HG03342 (cell line): ENCODE measurements at regions not wholly inside any gene's neighbourhood (a gene's known extent, or its start where the extent isn't known, plus 50 kb on each side); places are given as distances from the start of the nearest gene placed in this dataset.

Experiments used
- ATAC-seq: cut with Tn5 transposase; IDR thresholded peaks from one replicate; pipeline ENCODE4 v1.9.1; 2021; ENCODE audit warnings: mild to moderate bottlenecking, moderate library complexity; ENCODE audit not compliant: unreplicated experiment

DNA sequence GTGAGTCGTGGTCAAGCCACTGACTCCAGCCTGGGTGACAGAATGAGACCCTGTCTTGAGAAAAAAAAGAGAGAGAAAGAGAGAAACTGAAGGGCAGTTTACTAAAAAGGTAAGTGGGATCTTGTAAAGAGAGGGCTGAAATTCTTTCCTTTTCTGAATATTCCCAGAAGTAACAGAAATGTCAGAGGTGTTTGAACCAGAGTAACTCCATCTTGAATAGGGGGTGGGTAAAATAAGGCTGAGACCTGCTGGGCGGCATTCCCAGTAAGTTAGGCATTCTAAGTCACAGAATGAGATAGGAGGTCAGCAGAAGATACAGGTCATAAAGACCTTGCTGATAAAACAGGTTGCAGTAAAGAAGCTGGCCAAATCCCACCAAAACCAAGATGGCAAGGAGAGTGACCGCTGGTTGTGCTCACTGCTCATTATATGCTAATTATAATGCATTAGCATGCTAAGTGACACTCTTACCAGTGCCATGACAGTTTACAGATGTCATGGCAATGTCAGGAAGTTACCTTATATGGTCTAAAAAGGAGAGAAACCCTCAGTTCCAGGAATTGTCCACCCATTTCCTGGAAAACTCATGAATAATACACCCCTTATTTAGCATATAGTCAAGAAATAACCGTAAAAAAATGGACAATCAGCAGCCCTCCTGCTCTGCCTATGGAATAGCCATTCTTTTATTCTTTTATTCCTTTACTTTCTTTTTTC, 1334.3 kb upstream of the ZEB2 start:
- ATAC-seq = no peak

DNA sequence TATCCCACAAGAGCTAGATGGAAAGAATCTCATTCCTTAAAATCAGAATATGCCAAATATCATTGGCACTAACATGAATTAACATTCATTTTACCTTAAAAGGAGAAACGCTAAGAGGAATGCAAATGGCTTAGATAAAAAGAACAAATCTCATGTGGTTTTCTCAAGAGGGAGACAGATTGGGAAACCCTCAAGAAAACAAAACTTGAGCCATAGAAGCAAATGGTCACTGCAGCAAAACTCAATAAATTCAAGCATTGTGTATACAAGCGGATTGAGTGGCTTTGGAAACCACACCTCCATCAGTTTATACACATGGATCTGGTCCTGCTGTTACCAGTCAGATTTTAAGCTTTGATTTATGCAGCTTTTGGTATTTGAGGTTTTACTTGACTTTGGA, 1331.8 kb upstream of the ZEB2 start:
- ATAC-seq = no peak

GRCh38 chr2:145849466-145849865, 1329.5 kb upstream of the ZEB2 start:
- no peak for ATAC-seq

DNA sequence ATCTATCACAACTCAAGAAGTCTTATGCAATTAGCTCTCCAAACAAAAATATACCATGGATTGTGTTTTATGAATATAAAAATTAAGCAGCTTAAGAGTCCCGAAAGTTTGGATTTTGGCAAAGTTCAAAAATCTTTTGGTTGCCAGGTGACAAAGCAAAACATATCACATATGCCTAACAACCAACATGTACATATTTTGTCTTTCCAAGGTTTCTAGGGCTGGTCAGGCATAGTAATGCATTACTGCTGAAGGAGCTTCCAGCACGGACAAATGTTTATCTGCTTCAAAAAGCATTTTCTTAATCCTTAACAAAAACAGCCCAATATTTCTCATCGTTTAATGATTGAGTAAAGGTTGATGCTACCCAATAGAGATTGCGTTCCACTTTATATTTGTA, 1327.1 kb upstream of the ZEB2 start:
- ATAC-seq = no peak

DNA sequence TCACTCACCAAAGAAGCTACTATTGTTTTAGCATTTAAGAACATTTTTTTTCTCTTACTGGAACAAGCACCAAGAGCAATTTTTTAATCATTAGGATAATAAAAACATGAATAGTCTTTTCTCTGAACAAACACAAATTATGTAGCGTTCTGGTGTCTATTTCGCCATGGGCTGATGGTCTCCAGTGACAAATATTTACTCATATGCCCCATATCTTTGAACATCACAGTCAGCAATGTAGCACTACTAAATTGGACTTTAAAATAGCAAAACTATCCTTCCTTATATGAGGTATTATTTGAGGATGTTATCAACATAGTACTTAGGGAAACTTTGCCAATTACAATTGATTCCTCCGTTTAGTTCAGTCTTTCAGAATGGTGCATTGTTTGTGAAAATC, 1326.0 kb upstream of the ZEB2 start:
- ATAC-seq = no peak

DNA sequence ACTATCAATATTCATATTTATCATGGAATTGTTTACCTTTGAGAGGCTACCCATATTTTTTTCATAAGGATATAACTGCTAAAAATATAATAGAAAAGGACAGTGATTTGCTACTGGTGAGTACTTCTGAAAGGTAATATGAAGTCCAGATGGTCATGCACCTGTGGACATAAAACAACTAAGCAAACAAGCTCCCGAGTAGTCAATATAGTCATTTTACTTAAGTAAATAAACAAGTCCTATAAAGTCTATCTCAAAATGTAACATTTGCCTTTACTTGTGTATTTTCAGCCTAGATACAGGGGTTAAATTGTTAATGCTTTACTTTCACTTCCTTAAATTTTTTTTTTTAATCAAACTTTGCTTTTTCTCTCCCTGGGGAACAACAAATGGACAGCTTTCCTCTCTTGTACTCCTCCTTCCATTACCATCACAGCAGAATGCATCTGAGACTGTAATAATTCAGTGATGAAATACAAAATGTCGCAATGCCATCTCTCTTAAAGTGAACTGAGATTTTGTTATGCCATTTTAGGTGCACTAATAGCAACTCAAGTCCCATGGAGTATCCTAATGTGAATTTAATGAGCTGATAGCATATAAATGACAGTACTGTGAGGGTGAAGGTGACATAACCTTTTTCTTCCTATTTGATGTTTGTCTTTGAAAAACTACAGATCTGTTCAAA, 1325.4 kb upstream of the ZEB2 start:
- ATAC-seq = no peak

GRCh38 chr2:145841973-145842372, 1322.1 kb upstream of the ZEB2 start:
- ATAC-seq = no peak

GRCh38 chr2:145836986-145837385, 1317.1 kb upstream of the ZEB2 start:
- ATAC-seq = no peak

DNA sequence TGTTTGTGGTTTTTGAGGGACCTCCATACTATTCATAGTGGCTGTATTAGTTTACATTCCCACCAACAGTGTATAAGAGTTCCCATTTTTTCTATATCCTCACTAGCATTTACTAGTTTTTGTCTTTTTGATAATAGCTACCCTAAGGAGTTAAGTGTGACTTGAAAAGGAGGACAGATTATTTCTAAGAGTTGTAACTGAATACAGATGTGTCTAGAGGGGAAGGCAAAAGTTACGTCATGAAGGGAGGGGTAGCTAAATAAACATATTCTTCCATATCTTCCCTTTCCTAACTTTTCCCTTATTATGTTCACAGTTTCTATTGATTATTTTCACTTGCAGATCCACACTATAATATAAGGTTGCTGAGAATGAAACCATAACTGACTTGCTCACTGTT, 1315.7 kb upstream of the ZEB2 start:
- ATAC-seq = no peak

DNA sequence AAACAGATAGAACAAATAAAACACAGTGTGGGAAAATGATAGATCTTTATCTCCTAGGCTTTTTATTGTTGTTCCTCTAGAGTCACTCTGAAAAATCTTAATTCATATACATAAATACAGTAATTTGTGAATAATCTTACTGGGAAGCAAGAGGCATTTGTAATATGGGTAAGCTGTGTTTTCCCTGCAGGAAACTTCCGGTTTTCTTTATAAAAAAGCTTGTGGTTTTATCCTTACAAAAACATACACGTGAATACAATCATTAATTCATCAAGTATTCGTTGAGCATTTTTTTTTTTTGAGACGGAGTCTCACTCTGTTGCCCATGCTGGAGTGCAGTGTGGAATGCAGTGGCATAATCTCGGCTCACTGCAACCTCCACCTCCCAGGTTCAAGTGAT, 1312.8 kb upstream of the ZEB2 start:
- ATAC-seq = no peak

DNA sequence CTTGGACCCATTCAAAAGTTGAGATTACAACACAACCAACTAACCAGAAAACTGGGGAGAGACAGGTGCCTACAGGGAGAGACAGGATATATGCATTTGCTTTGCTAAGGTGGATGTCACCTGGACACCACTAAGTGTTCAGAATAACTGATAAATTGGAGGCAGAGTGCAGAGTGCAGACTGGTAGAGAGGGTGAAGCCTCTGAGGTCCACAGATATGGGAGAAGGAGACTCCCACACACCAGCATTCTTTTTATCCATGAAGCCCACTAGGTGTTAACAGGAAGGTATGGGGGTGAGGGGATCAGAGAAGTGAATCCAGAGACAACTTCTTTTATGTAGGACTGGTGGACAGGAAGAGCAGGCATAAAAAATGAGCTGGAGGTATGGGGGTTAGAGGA, 1310.0 kb upstream of the ZEB2 start:
- no peak for ATAC-seq

DNA sequence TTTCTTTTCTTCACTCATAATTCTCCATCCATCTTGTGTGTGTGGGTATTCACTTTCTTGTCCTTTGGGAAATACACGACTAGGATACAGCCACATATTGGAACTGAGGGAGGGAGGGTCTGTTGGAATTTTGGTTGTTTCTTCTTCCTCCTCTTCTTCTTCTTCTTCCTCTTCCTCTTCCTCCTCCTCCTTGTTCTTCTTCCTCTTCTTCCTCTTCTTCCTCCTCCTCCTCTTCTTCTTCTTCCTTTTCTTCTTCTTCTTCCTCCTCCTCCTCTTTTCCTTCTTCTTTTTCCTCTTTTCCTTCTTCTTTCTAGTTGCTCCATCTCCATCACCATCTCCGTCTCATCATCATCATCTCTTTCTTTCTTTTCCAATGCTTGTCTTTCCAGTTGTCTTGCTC, 1307.3 kb upstream of the ZEB2 start:
- ATAC-seq = no peak

DNA sequence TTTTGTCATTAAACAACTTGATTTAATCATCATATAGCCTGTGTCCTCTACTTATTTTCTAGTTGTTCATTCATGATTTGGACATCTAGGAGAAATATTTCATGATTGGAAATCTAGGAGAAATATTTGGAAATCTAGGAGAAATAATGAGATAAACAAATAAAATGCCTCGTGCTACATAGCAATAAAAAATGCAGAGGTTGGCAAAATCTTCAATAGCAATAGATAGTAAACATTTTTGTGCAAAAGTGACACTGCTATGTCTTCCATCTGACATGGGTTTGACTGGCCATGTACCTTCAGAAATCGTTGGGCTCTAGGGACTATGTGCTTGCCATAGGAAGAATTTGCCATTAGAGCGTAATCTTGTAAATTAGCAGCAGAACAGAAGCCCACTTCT, 1304.5 kb upstream of the ZEB2 start:
- ATAC-seq = no peak

- no peak for ATAC-seq
Measured at GRCh38 chr2:145822892-145823534, 1303.1 kb upstream of the ZEB2 start.

DNA sequence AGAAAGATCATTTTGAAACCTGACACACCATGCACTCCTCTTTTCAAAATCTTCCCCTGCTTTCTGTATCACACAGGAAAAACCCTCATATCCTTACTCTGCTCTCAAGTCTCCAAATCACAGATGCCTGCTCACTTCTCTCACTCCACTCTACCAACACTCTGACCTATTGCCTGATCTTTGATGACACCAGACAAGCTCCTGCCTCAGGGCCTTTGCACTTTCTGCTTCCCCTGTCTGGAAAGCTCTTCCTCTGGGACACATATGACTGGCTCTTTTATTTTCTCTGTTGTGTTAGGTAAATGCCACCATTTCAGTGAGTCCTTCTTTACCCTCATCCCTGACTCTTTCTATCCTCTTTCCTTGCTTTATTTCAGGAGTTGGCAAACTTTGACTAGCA, 1300.7 kb upstream of the ZEB2 start:
- no peak for ATAC-seq

GRCh38 chr2:145818890-145819504, 1299.1 kb upstream of the ZEB2 start:
- no peak for ATAC-seq

DNA sequence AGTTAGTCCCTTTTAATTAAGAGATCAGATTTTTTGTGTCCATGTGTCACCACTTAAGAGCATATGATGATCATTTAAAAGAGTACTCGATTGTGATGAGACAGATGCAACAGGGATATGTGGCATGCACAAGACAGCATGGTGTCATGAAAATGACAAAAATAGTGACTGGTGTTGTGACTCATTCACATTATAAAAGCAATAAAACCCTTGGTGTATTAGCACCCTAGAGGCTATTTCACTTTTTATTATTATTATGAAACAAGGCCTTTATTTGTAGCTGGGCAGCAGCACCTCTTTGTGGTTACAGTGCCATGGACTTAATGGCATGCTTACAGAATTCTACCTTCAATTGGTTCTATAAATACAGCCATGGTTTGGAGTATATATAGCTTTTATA, 1296.0 kb upstream of the ZEB2 start:
- no peak for ATAC-seq

DNA sequence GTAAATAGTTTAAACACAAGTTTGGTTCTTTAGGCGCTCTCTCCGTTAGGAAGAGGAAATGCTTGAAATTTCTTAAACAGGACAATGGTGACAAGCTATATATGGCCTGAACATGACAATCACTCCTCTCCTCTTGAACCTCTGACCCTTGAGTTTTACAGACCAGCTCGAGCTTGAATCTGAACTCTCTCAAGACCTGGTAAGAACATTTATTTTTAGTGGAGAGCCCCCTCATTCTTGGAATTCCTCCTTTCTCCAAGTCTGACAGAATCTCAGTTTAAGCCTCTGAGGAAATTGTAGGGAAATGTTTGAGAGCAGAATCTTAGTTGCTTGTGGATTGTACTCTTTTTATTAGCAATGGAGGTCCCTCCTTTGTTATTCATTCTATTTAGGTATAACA, 1293.6 kb upstream of the ZEB2 start:
- ATAC-seq = no peak

DNA sequence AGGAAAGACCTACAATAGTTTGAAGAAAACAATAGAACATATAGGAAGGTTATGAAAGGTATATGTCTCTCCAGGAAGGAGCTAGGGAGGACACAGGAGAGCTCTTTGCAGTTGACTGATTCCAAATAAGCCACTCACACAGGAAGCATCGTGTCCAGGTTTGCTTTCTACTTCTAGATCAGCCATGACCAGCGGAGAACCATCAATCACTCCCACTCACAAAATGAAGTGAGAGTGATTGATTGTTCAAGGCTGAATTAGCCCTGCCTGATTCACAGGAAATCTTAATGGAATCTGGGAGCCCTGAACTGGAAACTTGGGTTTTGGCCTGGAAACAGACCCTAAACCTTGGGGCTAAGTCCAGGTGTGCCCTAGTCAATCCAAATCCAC, 1292.2 kb upstream of the ZEB2 start:
- ATAC-seq = no peak

DNA sequence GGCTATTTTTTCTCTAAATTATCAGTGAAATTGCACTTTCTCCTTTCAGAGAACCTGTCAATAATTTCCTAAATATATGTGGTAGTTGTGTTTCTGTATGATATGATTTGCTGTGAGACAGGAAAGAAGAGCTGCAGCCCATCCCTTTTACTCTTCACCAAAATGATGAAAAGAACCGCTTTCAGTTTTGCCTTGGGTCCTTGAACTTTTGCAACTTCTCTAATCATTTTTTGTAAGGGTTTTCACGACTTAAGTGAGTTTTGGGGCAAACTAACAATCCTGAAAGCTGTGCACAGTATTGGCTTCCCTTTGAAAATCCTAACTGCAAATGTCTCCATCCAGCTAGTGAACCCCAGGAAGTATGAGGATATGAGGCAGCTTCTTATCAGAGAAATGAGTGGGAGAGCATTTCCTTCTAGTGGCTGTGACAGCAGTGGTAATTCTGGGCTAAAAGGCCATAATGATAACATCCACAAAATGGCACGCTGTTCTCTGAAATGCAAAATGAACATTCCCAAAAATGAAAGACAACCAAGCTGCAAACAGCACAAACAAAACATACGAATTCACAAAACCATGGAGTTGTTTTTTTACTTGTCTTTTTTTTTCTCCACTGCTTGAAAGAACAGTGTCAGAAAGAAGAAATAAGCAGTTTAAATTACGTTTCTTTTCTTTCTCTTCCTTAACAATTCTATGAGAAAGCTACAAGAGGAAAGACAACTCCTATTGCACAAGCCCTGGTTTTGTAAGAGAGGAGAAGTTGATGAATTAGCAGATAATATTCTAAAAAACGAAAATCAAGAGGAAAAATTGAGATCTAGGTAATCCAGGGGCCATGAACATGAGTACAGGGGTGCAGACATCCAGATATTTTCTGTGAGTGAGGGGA, 1291.6 kb upstream of the ZEB2 start:
- no peak for ATAC-seq

DNA sequence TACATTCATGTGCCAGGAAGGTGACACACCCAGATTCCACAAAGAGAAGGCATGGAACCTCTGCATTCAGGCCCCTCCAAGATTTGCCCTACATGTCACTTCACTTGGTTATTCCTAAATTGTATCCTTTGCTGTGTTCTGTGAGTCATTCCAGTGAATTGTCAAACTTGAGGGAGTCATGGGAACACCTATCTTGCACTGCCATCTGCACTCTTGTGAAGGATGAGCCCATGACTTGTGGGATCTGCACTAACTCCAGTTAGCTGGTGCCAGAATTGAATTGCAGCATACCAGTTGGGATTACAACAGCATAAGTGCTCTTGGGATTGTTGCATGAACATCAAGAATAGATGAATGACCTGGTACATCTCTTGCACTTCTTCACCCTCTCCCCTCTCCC, 1288.0 kb upstream of the ZEB2 start:
- no peak for ATAC-seq
